Inferior parietal cortex (tissue), 1 donor: ENCODE measurements at regions not wholly inside any gene's neighbourhood (a gene's known extent, or its start where the extent isn't known, plus 50 kb on each side); places are given as distances from the start of the nearest gene placed in this dataset.
"Not testable (repeated sequence)": the region's sequence is repeated elsewhere in the genome, so short reads cannot be mapped to it uniquely, and the experiment has no call there.

Source experiments
- DNase-seq: peaks from one replicate; pipeline ENCODE4 v3.0.0-alpha.2; 2016; ENCODE audit errors: extremely low spot score

DNA sequence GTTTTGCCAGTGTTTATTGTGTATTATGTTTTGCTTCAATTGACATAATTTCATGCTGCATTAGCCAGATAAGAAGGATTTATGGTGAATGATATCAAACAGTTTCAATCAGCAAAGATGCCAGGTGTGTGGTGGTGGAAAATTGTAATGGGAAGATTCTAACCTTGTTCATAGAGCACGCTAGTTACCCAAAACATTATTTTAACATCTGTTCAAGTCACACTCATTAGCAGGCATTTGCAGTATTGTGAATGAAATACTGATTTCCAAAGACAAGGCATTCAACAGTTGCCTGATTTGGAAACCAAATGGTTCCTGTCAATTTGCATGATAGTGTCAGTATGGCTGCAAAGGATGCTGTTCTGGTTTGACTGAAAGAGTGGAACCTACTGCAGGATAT is 129.7 kb downstream of the EPC1 start:
- DNase-seq = no peak

DNA sequence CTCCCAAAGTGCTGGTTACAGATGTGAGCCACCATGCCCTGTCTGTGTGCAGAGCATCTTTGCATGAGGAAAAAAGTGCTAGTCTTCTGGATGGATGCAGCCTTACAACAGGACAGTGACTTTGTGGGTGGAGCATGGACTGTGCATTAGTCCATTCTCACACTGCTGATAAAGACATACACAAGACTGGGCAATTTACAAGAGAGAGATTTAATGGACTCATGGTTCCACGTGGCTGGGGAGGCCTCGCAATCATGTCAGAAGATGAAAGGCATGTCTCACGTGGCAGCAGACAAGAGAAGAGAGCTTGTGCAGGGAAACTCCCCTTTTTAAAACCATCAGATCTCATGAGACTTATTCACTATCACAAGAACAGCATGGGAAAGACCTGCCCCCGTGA is 133.1 kb downstream of the EPC1 start:
- DNase-seq = not testable (repeated sequence)

DNA sequence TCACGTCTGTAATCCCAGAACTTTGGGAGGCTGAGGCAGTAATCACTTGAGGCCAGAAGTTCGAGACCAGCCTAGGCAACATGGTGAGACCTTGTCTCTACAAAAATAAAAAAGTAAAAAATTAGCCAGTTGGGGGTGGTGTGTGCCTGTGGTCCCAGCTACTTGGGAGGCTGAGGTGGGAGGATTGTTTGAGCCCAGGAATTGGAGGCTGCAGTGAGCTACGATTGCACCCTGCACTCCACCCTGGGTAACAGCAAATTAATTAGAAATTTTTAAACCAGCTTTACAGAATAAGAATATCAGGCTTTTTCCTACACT is 136.0 kb downstream of the EPC1 start:
- no peak for DNase-seq

DNA sequence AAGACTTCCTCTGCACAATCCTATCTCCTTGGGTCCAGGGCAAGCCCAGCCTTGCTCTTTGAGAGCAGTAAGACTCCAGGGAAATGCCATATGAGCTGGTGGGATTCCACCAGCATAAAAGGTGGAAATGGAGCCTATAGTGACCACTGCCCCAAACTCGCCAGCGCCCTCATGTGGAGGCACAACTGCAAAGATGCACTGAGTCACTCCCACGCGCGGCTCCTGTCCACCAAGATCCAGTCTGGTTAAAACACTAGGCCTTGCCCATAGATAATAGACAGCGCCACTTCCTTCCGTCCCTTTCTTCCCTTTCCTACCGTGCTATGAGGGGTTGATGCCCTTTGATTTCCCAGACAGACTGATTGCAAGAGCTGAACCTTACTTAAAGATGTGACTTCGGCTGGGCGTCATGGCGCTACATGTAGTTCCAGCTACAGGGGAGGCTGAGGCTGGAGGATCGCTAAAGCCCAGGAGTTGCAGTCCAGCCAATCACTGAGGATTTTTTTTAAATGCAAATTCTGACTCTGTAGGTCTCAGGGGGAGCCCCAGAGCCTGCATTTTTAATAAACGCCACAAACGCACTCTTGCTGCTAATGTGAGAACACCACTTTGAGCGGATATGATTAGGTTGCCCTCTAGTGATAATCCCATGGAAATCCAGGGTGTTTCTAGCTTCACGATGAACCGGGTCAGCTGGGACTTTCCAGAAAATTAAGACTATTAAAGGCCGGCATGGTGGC is 136.5 kb downstream of the EPC1 start:
- no peak for DNase-seq

DNA sequence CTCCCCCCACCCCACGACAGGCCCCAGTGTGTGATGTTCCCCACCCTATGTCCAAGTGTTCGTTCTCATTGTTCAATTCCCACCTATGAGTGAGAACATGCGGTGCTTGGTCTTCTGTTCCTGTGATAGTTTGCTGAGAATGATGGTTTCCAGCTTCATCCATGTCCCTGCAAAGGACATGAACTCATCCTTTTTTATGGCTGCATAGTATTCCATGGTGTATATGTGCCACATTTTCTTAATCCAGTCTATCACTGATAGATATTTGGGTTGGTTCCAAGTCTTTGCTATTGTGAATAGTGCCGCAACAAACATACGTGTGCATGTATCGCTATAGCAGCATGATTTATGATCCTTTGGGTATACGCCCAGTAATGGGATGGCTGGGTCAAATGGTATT is 139.0 kb downstream of the EPC1 start:
- DNase-seq = not testable (repeated sequence)

DNA sequence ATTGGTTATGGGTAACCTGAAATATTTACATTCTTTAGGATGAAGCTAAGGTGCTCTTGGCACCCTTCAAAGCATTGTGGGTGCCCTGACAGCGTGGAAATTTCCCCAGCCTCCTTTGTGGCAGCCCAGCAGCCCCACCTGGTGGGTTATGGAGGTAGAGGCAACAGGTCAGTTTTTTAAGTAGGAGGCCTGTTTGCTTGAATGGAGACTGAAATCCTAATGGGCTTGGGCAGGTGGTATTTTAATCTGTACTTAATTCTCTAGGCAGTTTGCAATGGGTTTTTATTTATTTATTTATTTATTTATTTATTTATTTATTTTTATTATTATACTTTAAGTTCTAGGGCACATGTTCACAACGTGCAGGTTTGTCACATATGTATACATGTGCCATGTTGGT is 139.4 kb downstream of the EPC1 start:
- no peak for DNase-seq

DNA sequence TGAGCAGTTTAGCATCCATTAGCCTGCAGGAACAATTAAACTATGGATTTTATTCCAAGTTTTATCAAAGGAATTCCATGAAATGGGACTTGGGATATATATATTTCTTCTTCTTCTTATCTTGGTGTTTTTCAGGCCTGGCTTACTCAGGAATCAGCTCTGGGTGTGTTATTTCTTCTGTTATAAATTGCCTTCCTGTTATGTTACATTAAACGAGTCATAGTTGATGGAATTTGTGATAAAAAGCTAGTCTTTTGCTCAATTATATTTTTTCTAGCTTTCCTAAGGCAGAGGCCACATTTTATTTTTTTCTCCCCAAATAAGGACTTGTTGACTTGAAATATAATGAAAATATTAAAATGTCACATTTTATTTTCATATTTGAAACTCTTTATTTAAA is 141.3 kb downstream of the EPC1 start:
- no peak for DNase-seq

DNA sequence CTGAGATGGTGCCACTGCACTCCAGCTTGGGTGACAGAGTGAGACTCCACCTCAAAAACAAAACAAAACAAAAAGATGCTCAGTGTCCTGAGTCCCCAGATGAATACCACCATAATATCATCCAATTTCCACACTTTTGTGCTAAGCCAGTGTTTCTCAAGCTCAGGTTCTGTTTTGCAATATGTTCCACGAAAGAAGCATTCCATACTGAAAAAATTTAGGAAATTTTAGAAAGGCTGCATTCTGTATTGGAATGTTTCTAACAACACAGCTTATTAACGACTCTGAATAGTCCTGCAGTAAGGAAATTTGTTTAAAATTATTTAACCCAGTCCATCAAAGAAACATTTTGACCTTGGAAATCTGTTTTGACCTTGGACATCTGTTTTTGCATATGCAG is 142.4 kb downstream of the EPC1 start:
- DNase-seq = no peak

DNA sequence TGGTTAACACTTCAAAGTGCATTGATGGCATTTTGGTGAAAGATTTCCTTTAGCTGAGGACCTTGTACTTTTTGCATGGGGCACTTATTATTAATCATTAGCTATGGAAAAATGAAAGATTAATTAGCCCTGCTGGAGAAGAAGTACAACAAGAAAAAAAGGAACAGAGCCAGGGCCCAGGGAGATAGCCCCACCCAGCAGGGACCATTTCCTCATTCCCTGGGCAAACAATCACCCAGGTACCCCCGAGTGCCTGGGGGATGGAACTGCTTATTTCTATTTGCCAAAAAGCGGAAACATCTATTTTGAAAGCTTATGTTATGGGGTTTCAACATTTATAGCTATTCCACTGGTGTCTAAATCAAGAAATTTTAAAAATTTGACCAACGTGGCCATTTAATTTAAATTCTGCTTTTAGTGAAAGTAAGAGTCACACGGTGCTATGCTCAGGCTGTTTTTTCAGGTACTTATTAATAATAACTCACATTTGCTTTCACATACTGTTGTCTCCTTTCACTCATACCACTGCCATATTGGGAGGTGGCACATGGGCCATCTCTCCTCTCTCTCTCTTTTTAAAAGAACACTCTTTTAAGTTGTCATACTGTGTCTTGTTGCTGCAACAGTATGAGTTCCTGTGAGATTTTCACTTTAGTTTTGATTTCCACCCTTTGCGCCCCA is 143.6 kb upstream of the KIF5B start:
- no peak for DNase-seq

DNA sequence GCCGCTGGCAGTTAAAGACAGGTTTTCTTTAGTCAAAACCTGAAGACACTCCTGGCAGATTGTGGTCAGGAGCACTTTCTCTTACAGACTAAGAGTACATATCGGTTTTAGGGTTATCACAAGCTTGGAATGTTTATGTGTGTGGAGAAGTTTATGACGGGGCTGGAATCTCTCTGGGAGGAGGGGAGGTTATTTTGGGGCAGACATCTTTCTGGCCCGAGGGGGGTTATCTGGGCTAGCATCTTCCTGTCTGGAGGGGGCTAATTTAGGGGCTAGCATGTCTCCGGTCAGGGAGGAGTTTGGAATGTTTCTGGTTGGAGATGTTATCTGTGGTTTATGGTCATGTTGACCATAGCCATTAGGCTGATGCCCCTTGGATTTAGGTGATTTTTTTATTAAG is 141.2 kb upstream of the KIF5B start:
- DNase-seq = no peak

DNA sequence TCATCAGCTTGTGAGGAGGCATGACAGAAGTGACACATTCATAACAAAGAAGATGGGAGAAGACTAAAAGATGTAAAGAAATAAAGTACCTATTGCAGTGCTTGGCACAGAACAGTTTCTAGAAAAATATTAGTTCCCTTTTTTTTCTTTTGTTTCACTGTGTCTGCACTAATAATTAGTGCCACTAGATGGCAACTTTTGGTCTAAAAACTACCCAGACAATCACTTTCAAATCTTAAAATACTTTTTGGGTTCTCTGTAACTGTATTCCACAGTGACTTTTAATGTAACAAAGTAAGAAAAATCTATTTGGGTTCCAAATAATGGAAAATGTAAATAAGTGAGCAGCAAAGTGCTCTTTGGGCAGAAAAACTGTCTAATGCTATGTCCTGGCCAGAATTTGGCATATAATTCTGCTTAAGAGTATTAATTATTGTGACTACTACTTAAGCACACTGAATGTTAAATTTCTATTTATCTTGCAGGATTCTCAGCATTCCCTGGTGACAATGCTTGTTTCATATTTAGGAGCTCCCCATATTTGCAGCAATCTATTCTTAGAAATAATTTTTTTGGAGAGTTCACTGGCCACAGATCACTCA is 134.8 kb upstream of the KIF5B start:
- peak; percentile 78 for DNase-seq

DNA sequence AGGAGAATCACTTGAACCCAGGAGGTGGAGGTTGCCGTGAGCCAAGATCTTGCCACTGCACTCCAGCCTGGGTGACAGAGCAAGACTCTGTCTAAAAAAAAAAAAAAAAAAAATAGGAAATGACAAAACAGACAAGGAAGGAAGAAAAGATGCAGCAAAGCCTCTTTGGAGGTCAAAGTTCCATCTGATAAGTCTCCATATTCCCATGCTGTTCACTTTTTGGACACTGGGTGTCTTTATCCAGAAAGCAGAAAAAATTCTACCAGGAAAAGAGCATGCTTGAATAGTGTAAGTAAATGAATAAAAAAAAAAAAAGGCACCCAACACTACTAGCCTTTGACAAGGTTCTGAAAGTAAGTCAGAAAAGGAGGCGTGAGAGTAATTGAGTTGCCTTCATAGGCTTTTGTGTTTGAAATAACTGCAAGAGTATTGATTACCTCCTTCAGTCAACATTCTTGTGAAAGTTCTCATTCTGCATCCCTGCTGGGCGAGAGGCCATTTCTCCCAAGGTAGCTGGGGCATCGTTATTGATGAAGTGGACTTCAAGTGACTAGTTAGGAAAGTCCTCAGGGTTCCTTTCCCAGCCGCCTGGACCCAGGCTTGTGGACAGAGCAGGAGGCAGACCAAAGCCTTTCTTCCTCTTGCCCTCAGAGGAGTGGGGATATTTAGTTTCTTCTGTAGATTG is 133.3 kb upstream of the KIF5B start:
- DNase-seq = peak; percentile 13

DNA sequence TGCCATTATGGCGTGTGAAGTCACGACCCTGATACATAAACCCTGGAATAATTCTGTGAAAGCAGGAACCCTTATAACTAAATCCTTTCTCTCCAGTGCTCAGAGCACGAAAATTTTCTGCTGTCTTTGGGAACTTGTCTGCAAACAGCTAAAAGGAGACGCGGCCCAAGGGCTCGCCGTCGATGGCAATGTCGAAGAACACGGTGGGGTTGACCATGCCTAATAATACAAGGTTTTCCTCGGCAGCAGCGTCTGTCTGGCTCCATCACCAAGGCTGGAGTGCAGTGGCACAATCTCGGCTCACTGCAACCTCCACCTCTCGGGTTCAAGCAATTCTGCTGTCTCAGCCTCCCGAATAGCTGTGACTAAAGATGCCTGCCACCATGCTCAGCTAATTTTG is 132.4 kb upstream of the KIF5B start:
- DNase-seq = not testable (repeated sequence)

DNA sequence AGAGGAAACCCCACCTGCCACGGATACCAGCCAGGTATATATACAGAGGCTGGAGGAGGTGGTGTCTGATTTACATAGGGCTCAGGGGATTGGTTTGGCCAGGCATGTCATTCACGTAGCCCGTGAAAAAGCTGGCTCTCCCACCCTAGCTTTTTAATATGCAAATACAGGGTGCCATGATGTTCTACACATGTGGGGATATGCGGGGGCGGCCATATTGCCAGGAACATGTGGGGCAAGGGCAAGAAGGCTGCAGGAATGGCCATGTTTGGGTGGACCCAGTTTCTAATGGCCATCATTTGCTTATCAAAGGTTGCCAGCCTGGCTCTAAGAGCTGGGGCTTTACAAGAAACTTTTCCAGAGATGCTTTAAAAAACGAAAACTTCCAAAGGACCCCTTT is 131.5 kb upstream of the KIF5B start:
- no peak for DNase-seq

DNA sequence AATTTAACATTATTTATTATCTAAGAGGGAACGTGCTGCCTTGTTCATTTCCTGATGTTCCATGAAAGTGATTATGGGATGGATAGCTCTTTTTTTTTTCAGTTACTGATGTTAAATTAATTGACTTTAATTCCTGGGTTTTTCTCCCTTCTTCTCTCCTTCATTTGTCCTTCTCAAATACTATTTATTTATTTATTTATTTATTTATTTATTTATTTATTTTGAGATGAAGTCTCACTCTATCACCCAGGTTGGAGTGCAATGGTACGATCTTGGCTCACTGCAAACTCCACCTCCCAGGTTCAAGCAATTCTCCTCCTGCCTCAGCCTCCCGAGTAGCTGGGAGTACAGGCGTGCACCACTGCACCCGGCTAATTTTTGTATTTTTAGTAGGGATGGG is 127.4 kb upstream of the KIF5B start:
- not testable (repeated sequence) for DNase-seq

DNA sequence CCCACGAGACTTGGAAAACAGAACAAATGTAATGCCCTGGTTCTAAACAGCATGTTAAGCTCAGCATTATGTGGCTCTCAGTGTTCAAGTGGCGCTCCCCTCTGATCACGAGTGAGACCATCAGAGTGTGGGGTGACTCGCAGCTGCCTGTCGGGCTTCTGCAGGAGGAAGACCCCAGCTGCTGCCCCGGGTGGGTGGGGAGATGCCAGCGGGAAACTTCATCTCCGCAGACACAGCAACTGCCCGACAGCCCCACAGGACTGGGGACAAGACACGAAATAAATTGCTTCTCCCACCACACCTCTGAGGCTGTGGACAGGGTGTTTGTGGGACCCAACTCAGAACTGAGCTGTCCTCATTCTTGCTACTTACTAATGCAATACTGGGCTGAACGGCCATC is 126.3 kb upstream of the KIF5B start:
- DNase-seq = no peak

DNA sequence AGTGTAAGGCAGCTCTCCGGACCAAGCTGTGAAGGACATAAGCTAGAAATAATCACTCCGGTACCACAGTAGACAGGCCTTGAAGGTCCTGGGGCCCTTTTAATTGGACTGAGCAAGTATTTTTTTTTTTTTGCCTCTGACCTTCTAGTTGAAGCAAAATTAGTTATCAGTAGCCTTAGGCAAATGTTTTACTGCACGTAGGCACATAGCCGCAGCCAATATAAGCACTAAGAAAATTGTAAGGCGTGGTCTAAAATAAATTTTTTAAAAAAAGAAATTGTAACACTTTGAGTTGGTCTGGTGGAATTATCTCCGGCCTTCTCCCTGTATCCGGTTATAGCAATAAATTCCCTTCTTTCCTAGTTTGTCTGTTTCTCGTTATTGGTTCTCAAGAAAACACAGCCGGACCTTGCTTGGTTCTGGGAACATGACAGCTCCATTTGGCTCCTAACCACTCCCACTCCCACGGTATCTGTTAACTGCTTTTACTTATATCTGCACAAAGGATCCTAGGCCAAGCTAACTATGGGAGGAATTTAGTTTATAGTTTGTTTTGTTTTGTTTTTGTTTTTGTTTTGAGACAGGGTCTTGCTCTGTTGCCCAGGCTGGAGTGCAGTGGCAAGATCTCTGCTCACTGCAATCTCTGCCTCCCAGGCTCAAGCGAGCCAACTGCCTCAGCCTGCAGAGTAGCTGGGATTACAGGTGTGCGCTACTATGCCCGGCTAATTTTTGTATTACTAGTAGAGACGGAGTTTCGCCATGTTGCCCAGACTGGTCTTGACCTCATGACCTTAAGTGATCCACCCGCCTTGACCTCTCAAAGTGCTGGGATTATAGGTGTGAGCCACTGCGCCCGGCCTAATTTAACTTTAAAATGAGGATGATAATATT is 124.4 kb upstream of the KIF5B start:
- no peak for DNase-seq

DNA sequence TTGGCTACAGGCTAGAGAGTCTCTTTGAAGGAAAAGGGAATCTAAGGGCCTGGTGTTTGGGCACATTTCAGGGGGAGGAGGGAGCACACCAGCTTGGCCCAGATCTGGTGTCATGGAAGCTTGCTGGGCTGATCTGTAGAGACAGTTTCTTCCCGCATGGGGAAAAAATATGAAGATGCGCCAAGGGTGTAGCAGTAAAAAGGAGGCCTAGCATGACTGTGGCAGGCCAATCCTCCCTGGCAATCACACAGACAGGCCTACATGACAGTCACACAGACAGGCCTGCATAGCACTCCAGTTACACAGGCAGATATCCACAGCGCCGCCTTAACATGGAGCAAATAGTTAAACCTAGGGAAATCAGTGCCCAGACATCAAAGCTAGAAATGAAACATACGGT is 123.6 kb upstream of the KIF5B start:
- no peak for DNase-seq

DNA sequence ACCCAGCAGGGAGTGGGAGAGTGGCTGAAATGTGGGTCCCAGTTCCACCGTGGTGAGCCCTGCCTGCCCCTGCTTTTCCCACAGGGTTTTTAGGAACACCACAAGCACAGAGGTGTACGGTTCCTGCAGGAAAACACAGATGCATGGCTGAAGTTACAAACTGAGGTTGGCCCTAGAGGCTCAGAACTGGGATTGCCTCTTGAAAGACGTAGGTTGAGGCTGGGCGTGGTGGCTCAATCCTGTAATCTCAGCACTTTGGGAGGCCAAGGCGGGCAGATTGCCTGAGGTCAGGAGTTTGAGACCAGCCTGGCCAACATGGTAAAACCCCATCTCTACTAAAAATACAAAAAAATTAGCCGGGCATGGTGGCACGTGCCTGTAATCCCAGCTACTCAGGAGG is 121.4 kb upstream of the KIF5B start:
- not testable (repeated sequence) for DNase-seq

DNA sequence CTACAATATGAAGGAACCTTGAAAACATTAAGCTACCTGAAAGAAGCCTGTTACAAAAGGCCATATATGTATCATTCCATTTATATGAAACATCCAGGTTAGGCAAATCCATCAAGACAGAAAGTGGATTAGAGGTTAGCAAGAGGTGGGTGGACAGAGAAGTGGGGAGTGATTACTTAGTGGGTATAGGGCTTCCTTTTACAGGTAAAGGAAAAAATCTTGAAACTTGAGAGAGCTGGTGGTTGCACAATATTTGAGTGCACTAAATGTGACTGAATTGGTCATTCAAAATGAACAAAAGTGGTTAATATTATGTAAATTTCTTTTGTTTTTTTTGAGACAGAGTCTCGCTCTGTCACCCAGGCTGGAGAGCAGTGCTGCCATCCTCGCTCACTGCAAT is 119.4 kb upstream of the KIF5B start:
- DNase-seq = no peak

DNA sequence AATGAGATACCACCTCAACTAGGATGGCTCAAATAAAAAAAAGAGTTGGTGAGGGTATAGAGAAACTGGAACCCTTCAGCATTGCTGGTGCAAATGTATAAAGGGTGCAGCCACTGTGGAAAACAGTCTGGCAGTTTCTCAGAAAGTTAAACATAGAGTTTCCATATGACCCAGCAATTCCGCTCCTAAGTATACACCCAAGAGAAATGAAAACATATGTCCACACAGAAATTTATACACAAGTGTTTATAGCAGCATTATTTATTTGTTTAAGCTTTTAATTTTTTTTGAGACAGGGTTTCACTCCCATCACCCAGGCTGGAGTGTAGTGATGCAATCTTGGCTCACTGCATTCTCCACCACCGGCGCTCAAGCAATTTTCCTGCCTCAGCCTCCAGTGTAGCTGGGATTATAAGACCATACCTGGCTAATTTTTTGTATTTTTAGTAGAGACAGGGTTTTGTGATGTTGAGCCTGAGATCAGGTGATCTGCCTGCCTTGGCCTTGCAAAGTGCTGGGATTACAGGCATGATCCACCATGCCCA is 118.2 kb upstream of the KIF5B start:
- DNase-seq = no peak

DNA sequence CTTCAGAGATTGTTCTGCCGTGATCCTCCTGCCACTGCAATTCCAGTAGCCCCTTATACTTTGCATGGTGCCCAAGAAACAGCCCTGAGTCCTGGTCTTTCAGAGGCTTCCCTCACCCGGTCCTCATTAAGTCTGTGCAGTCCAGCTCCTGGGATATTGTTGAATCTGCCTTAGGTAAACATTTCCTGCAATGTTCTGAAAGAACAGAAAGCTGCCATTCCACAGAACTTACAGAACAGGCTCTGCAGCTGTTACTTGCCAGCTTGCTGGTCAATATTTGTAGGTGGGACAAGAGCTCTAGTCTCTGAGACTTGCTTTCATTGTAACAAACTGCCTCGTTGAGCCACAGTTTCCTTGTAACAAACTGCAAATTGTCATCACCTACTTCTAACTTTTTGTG is 115.0 kb upstream of the KIF5B start:
- no peak for DNase-seq
